Hepatocyte (in vitro differentiated cells): ENCODE measurements at regions not wholly inside any gene's neighbourhood (a gene's known extent, or its start where the extent isn't known, plus 50 kb on each side); places are given as distances from the start of the nearest gene placed in this dataset.

ENCODE experiments used
- DNase-seq: peaks from one replicate; pipeline ENCODE4 v3.0.0-alpha.2; 2016; ENCODE audit warnings: low spot score
- H2AFZ ChIP-seq: fragments of 200-600 bp; sonication (generic); 2 replicates; pipeline ENCODE4 v1.6.0; 2016; ENCODE audit warnings: antibody characterized with exemption, mild to moderate bottlenecking
- H3K27ac ChIP-seq: fragments of 200-600 bp; sonication (generic); 2 replicates; pipeline ENCODE4 v1.5.1; 2016; ENCODE audit warnings: mild to moderate bottlenecking
- H3K27me3 ChIP-seq: fragments of 200-600 bp; sonication (generic); 2 replicates; pipeline ENCODE4 v1.6.1; 2016
- H3K36me3 ChIP-seq: fragments of 200-600 bp; sonication (generic); replicated peaks from 2 replicates; pipeline ENCODE4 v1.5.1; 2016; ENCODE audit warnings: low read depth; ENCODE audit not compliant: insufficient read depth
- H3K4me1 ChIP-seq: fragments of 200-600 bp; sonication (generic); 2 replicates; pipeline ENCODE4 v1.5.1; 2016; ENCODE audit warnings: mild to moderate bottlenecking, moderate library complexity; ENCODE audit not compliant: insufficient read depth
- H3K4me2 ChIP-seq: fragments of 200-600 bp; sonication (generic); 2 replicates; pipeline ENCODE4 v1.6.0; 2016
- H3K4me3 ChIP-seq: fragments of 200-600 bp; sonication (generic); 2 replicates; pipeline ENCODE4 v1.5.1; 2016; ENCODE audit warnings: mild to moderate bottlenecking
- H3K79me2 ChIP-seq: fragments of 200-600 bp; sonication (generic); 2 replicates; pipeline ENCODE4 v1.6.0; 2017; ENCODE audit warnings: mild to moderate bottlenecking
- H3K9me2 ChIP-seq: fragments of 200-600 bp; sonication (generic); replicated peaks from 2 replicates; pipeline ENCODE4 v1.6.0; 2017; ENCODE audit warnings: mild to moderate bottlenecking; ENCODE audit not compliant: insufficient read depth
- H3K9me3 ChIP-seq: fragments of 200-600 bp; sonication (generic); 2 replicates; pipeline ENCODE4 v1.5.1; 2016; ENCODE audit warnings: low read depth, mild to moderate bottlenecking
- H4K20me1 ChIP-seq: fragments of 200-600 bp; sonication (generic); 2 replicates; pipeline ENCODE4 v1.6.0; 2016; ENCODE audit warnings: mild to moderate bottlenecking; ENCODE audit not compliant: insufficient read depth, poor library complexity, severe bottlenecking
- CTCF ChIP-seq: fragments of 200-600 bp; sonication (generic); IDR thresholded peaks from 2 replicates; pipeline ENCODE4 v1.5.1; 2016; ENCODE audit warnings: antibody characterized with exemption, mild to moderate bottlenecking; ENCODE audit not compliant: poor library complexity
- EZH2 ChIP-seq: fragments of 200-600 bp; sonication (generic); IDR thresholded peaks from 2 replicates; pipeline ENCODE4 v1.6.1; 2016; ENCODE audit warnings: antibody characterized with exemption, mild to moderate bottlenecking, borderline replicate concordance
- EZH2phosphoT487 ChIP-seq: fragments of 200-600 bp; sonication (generic); IDR thresholded peaks from one replicate; pipeline ENCODE4 v1.6.1; 2018; ENCODE audit warnings: antibody characterized with exemption, mild to moderate bottlenecking, low read depth, moderate library complexity; ENCODE audit not compliant: unreplicated experiment, severe bottlenecking
- WGBS: methylation state at CpG from one replicate; pipeline ENCODE4 v1.1.6; 2016; ENCODE audit warnings: low lambda C conversion rate; ENCODE audit errors: missing lambda C conversion rate; 5-methylcytosine and 5-hydroxymethylcytosine counted together

DNA sequence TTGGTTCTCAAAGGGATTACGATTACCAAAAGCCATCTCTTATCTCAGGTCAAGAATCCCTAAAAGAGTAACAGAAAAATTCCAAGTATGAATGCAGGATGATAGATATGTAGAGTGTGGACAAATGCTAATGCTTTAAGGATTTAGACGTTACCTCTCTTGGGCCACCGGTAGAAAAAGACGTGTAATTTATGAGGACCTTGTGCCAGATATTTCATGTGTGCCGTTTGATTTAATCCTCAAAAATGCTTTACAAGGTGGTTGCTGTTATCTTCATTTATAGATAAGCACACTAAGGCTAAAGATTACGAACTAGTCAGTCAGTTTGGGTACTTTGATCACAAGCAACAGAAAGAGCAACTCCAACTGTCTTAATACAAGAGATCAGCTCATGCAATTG is 370.8 kb upstream of the JAG1 start:
- no peak overlapping the region for H3K27ac ChIP-seq
- no peak for DNase-seq
- no peaks in the 10 kb centered on the region for H3K9me3 ChIP-seq
- WGBS: 49% methylated on average over 6 of the region's 6 CpGs
- H2AFZ ChIP-seq: no peak overlapping the region
- H3K79me2 ChIP-seq: no peaks in the 10 kb centered on the region
- TF ChIP-seq EZH2phosphoT487 (no peak), EZH2 (no peak), CTCF (no peak)
- H3K9me2 ChIP-seq: no peaks in the 10 kb centered on the region
- no peak overlapping the region for H3K4me3 ChIP-seq
- no peaks in the 10 kb centered on the region for H3K4me1 ChIP-seq
- H3K36me3 ChIP-seq: no peaks in the 10 kb centered on the region
- no peaks in the 10 kb centered on the region for H4K20me1 ChIP-seq
- H3K4me2 ChIP-seq: no peak overlapping the region
- H3K27me3 ChIP-seq: no peaks in the 10 kb centered on the region

DNA sequence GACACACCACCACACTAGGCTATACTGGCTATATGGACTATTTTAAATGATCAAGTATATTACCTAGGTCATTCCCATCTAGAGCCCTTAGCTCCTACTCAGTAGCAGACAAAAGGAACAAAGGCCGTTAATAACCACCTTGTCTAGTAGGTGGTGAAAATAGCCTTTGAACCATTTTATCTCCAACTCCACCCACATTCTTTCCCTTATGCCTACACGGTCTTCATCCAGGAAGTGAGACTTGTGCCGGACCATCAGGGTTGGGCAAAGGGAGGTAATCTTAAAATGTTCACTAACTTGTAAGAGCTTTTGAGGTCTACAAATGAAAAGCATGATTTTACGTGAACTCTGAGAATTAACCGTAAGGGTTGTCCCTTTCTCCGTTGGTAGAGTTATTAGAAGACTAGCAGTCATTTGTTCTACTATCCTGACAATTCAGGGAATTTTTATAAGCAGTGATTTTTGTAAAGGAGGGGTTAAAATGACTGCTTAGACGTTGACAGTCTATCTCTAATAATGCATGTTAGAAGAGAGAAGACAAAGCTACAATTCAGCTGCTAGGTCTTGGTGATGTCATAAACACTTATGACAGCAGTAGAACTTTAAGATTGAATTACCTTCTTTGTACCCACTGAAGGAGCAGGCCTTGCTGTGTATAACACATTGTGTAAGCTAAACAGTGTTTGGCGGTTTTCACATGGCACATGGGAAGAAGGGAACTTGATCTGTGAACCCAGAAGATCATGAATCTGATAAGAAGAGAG is 371.8 kb upstream of the JAG1 start:
- no peak overlapping the region for H3K4me2 ChIP-seq
- no peak for TF ChIP-seq EZH2phosphoT487
- no peak for TF ChIP-seq EZH2
- no peak for TF ChIP-seq CTCF
- no peaks in the 10 kb centered on the region for H3K79me2 ChIP-seq
- DNase-seq: peak; percentile 5
- no peaks in the 10 kb centered on the region for H3K27me3 ChIP-seq
- no peaks in the 10 kb centered on the region for H3K4me1 ChIP-seq
- H3K9me3 ChIP-seq: no peaks in the 10 kb centered on the region
- H3K9me2 ChIP-seq: no peaks in the 10 kb centered on the region
- H3K4me3 ChIP-seq: no peak overlapping the region
- no peaks in the 10 kb centered on the region for H4K20me1 ChIP-seq
- no peak overlapping the region for H2AFZ ChIP-seq
- 87% methylated on average over 8 of the region's 8 CpGs for WGBS
- no peak overlapping the region for H3K27ac ChIP-seq
- no peaks in the 10 kb centered on the region for H3K36me3 ChIP-seq

DNA sequence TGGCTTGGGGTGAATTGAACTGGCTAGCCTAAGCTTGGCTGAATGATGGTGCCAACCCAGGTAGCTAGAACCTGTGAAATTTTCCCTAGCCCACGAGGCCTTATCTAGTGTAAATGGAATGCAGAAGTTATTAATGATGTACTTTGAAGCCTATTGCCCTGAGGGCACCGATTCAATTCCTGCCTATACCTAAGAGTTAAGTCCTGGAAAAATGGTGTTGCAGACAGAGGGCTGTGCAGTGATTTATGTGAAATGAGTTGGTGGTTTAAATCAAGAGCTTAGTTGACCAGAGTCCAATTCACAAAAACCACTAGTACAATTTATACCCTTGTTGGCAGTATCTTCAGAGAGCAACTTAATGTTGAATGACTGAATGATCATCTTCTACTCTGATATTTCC is 373.8 kb upstream of the JAG1 start:
- no peaks in the 10 kb centered on the region for H3K36me3 ChIP-seq
- no peak overlapping the region for H3K4me2 ChIP-seq
- TF ChIP-seq CTCF (no peak), EZH2phosphoT487 (no peak), EZH2 (no peak)
- H3K4me3 ChIP-seq: no peak overlapping the region
- H2AFZ ChIP-seq: no peak overlapping the region
- no peaks in the 10 kb centered on the region for H3K9me2 ChIP-seq
- H3K4me1 ChIP-seq: no peaks in the 10 kb centered on the region
- H3K27me3 ChIP-seq: no peaks in the 10 kb centered on the region
- WGBS: 39% methylated on average over 2 of the region's 2 CpGs
- H3K9me3 ChIP-seq: no peaks in the 10 kb centered on the region
- no peaks in the 10 kb centered on the region for H3K79me2 ChIP-seq
- no peaks in the 10 kb centered on the region for H4K20me1 ChIP-seq
- no peak for DNase-seq
- no peak overlapping the region for H3K27ac ChIP-seq
